GM12878 (cell line): ENCODE measurements at regions not wholly inside any gene's neighbourhood (a gene's known extent, or its start where the extent isn't known, plus 50 kb on each side); places are given as distances from the start of the nearest gene placed in this dataset.

ENCODE experiments used
- ATAC-seq: fragments of 200-7000 bp; cut with Tn5 transposase; 3 replicates; pipeline ENCODE4 v1.9.1; 2020; ENCODE audit warnings: mild to moderate bottlenecking, moderate library complexity
- BruUV-seq: library from RNA; stranded (reverse); fragments of 400-500 nt; replicated peaks from 2 replicates; lab custom pipeline; 2021; lab: Mats Ljungman, UMichigan
- CTCF ChIA-PET: fragments of 300-600 bp; sonication (Branson Sonifier 250); formaldehyde crosslinking; extraction: SDS; loops from one replicate; lab custom pipeline; 2021; ENCODE audit warnings: inconsistent platforms; lab: Yijun Ruan, JAX
- POLR2A ChIA-PET: fragments of 350-600 bp; formaldehyde crosslinking; extraction: SDS; loops from one replicate; lab custom pipeline; 2021; ENCODE audit warnings: inconsistent platforms; lab: Charles Lee
- RAD21 ChIA-PET: fragments of 300-600 bp; sonication (Branson Sonifier 250); formaldehyde crosslinking; loops from one replicate; lab custom pipeline; 2023; ENCODE audit warnings: antibody characterized with exemption; ENCODE audit not compliant: unreplicated experiment; lab: Charles Lee
- SMC1A ChIA-PET: fragments of 300-600 bp; sonication (Branson Sonifier 250); formaldehyde crosslinking; loops from one replicate; lab custom pipeline; 2023; ENCODE audit not compliant: unreplicated experiment, uncharacterized antibody; lab: Charles Lee
- DNase-seq: peaks from one replicate; pipeline ENCODE4 v3.0.0-alpha.2; 2011; ENCODE audit warnings: low read depth, low spot score
- FAIRE-seq: peaks from 3 replicates; lab custom pipeline; 2011; peaks lifted over from hg19 to GRCh38; lab: Jason Lieb, UNC
- H2AFZ ChIP-seq: 2 replicates; pipeline ENCODE4 v1.6.0; 2011; ENCODE audit warnings: low read depth, low read length, control low read depth; ENCODE audit not compliant: control insufficient read depth
- H3K27ac ChIP-seq: 2 replicates; pipeline ENCODE4 v1.5.1; 2011; ENCODE audit warnings: control low read depth; ENCODE audit not compliant: control insufficient read depth, insufficient read depth
- H3K27me3 ChIP-seq, 2 experiments: replicated peaks in 1 of 2; 2 replicates each; pipeline versions ENCODE4 v1.6.0 to v1.6.1; 2011; ENCODE audit warnings: low read length in 1 of 2; ENCODE audit not compliant: control insufficient read depth in 2 of 2, insufficient read depth in 2 of 2
- H3K36me3 ChIP-seq, 2 experiments: 2 replicates each; pipeline ENCODE4 v1.5.1; 2011; ENCODE audit warnings: low read length in 1 of 2; ENCODE audit not compliant: control insufficient read depth in 2 of 2, insufficient read depth in 2 of 2
- H3K4me1 ChIP-seq: 2 replicates; pipeline ENCODE4 v1.6.1; 2011; ENCODE audit warnings: mild to moderate bottlenecking, low read length, moderate library complexity, mixed read lengths; ENCODE audit not compliant: control insufficient read depth, insufficient read depth
- H3K4me2 ChIP-seq: 2 replicates; pipeline ENCODE4 v1.6.0; 2011; ENCODE audit warnings: control low read depth; ENCODE audit not compliant: control insufficient read depth, insufficient read depth
- H3K4me3 ChIP-seq: fragments of 200-600 bp; sonication (generic); 2 replicates; pipeline ENCODE4 v1.5.1; 2016
- H3K79me2 ChIP-seq: 2 replicates; pipeline ENCODE4 v1.6.0; 2011; ENCODE audit warnings: low read length; ENCODE audit not compliant: control insufficient read depth, insufficient read depth
- H3K9ac ChIP-seq: 2 replicates; pipeline ENCODE4 v1.8.0; 2011; ENCODE audit warnings: low read length, control low read depth, mixed read lengths; ENCODE audit not compliant: control insufficient read depth, insufficient read depth
- H3K9me3 ChIP-seq: replicated peaks from 3 replicates; pipeline ENCODE4 v1.5.1; 2011; ENCODE audit warnings: mild to moderate bottlenecking, low read length; ENCODE audit not compliant: control insufficient read depth, insufficient read depth
- H4K20me1 ChIP-seq: 2 replicates; pipeline ENCODE4 v1.6.0; 2011; ENCODE audit not compliant: control insufficient read depth, insufficient read depth
- POLR2A ChIP-seq: IDR thresholded peaks from 2 replicates; pipeline ENCODE4 v1.6.1; 2011; ENCODE audit warnings: low read depth, mild to moderate bottlenecking, low read length
- WGBS: methylation state at CpG from one replicate; pipeline ENCODE4 v1.1.6; 2016; ENCODE audit warnings: low lambda C conversion rate; ENCODE audit not compliant: insufficient replicate concordance, insufficient coverage; ENCODE audit errors: missing lambda C conversion rate; 5-methylcytosine and 5-hydroxymethylcytosine counted together
- in situ Hi-C: fragments of 300-500 bp; cut with MboI; formaldehyde crosslinking; loops from 9 replicates; pipeline ENCODE4 v1.14.3; 2018; ENCODE audit warnings: mixed read lengths
- intact Hi-C: fragments of 100-400 bp; cut with micrococcal nuclease; formaldehyde crosslinking; loops from one replicate; pipeline ENCODE4 v1.14.2; 2022; ENCODE audit not compliant: unreplicated experiment
- TF ChIP-seq, protein P1 (sequence below): IDR thresholded peaks from 2 replicates; pipeline ENCODE4 v1.6.1; 2011; ENCODE audit warnings: borderline replicate concordance, low read depth, mild to moderate bottlenecking, moderate library complexity, mixed read lengths, low read length; ENCODE audit not compliant: insufficient read depth; ENCODE audit errors: extremely low read length
- TF ChIP-seq, protein P2 (sequence below): IDR thresholded peaks from 2 replicates; pipeline ENCODE4 v1.6.1; 2012; ENCODE audit warnings: mild to moderate bottlenecking, low read depth, low read length

DNA sequence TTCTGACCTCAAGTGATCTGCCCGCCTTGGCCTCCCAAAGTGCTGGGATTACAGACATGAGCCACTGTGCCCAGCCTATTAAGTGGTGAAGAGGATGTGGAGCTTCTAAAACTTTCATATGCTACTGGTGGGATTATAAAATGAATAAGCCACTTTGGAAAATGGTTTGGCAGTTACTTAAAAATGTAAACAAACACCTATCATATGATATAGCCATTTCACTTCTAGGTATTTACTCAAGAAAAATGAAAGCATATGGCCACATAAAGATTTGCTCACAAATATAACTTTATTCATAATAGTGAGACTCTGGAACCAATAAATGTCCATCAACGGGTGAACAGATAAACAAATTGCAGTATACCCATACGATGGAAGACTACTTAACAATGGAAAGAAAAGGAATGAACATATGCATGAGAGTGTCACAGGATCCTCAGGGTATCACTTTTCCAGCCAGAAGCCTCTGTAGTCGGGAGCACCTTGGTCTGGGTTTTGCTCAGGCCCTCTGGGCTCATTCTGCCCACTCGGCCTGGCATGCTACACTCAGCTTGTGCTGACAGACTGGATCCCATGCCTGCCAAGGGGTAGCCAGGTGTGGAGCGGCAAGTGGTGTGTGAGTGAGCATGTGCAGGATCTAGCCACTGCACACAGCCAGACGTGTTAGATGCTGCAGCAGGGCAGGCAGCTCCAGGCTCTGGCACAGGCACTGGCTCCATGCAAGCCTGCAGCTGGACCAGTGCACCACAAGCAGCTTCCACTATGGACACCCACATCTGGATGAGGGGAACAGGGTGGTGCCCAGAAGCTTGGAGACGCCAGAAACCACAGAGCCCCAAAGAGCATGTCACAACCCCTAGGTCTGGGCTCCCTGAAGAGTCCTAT, 213.2 kb upstream of the DIO3 start:
- H3K4me1 ChIP-seq = no peaks in the 10 kb centered on the region
- FAIRE-seq (no peak), ATAC-seq (no peak), DNase-seq (no peak)
- in situ Hi-C loops (no loop called here), intact Hi-C loops (no loop called here)
- ChIA-PET RAD21 (no interaction called here), CTCF (no interaction called here), POLR2A (no interaction called here), SMC1A (no interaction called here)
- TF ChIP-seq, protein P1, sequence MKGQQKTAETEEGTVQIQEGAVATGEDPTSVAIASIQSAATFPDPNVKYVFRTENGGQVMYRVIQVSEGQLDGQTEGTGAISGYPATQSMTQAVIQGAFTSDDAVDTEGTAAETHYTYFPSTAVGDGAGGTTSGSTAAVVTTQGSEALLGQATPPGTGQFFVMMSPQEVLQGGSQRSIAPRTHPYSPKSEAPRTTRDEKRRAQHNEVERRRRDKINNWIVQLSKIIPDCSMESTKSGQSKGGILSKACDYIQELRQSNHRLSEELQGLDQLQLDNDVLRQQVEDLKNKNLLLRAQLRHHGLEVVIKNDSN = no peak
- TF ChIP-seq, protein P2, sequence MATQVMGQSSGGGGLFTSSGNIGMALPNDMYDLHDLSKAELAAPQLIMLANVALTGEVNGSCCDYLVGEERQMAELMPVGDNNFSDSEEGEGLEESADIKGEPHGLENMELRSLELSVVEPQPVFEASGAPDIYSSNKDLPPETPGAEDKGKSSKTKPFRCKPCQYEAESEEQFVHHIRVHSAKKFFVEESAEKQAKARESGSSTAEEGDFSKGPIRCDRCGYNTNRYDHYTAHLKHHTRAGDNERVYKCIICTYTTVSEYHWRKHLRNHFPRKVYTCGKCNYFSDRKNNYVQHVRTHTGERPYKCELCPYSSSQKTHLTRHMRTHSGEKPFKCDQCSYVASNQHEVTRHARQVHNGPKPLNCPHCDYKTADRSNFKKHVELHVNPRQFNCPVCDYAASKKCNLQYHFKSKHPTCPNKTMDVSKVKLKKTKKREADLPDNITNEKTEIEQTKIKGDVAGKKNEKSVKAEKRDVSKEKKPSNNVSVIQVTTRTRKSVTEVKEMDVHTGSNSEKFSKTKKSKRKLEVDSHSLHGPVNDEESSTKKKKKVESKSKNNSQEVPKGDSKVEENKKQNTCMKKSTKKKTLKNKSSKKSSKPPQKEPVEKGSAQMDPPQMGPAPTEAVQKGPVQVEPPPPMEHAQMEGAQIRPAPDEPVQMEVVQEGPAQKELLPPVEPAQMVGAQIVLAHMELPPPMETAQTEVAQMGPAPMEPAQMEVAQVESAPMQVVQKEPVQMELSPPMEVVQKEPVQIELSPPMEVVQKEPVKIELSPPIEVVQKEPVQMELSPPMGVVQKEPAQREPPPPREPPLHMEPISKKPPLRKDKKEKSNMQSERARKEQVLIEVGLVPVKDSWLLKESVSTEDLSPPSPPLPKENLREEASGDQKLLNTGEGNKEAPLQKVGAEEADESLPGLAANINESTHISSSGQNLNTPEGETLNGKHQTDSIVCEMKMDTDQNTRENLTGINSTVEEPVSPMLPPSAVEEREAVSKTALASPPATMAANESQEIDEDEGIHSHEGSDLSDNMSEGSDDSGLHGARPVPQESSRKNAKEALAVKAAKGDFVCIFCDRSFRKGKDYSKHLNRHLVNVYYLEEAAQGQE = no peak
- no peak for TF ChIP-seq POLR2A
- H3K79me2 ChIP-seq = no peaks in the 10 kb centered on the region
- no peaks in the 10 kb centered on the region for H3K27me3 ChIP-seq
- no peak overlapping the region for H3K9ac ChIP-seq
- no TSS peak for BruUV-seq
- H3K9me3 ChIP-seq = no peaks in the 10 kb centered on the region; the same call in 2 of the 3 replicates
- no peak overlapping the region for H3K27ac ChIP-seq
- no peaks in the 10 kb centered on the region for H4K20me1 ChIP-seq
- H3K36me3 ChIP-seq = no peaks in the 10 kb centered on the region
- H3K4me3 ChIP-seq = no peak overlapping the region
- WGBS = 0% methylated on average over 8 of the region's 8 CpGs
- H2AFZ ChIP-seq = no peak overlapping the region
- no peak overlapping the region for H3K4me2 ChIP-seq
